H9 (cell line): ENCODE measurements at regions not wholly inside any gene's neighbourhood (a gene's known extent, or its start where the extent isn't known, plus 50 kb on each side); places are given as distances from the start of the nearest gene placed in this dataset.
A peak's percentile ranks its signal among the peaks of the same experiment; 100 is the strongest.

Experiments used
- DNase-seq: peaks from one replicate; pipeline ENCODE4 v3.0.0-alpha.2; 2017
- H2AFZ ChIP-seq: one replicate; pipeline ENCODE4 v1.6.1; 2013; ENCODE audit warnings: mild to moderate bottlenecking, low read length, control low read depth, moderate library complexity
- H2AK5ac ChIP-seq: 2 replicates; pipeline ENCODE4 v1.6.1; 2013; ENCODE audit warnings: low read length, control low read depth, mixed read lengths; ENCODE audit not compliant: insufficient read length
- H2BK120ac ChIP-seq: one replicate; pipeline ENCODE4 v1.6.1; 2013; ENCODE audit warnings: low read depth, mild to moderate bottlenecking, low read length, control low read depth, inconsistent platforms; ENCODE audit not compliant: poor library complexity, severe bottlenecking
- H2BK12ac ChIP-seq: 2 replicates; pipeline ENCODE4 v1.6.1; 2013; ENCODE audit warnings: low read length, control low read depth, mixed read lengths, low read depth; ENCODE audit not compliant: insufficient read length
- H2BK15ac ChIP-seq: 2 replicates; pipeline ENCODE4 v1.6.1; 2013; ENCODE audit warnings: low read depth, low read length, control low read depth
- H2BK20ac ChIP-seq: one replicate; pipeline ENCODE4 v1.6.1; 2013; ENCODE audit warnings: low read depth, mild to moderate bottlenecking, low read length, control low read depth, inconsistent platforms; ENCODE audit not compliant: poor library complexity, severe bottlenecking
- H2BK5ac ChIP-seq: 2 replicates; pipeline ENCODE4 v1.6.1; 2013; ENCODE audit warnings: low read length, control low read depth, mixed read lengths; ENCODE audit not compliant: insufficient read length
- H3K14ac ChIP-seq: 2 replicates; pipeline ENCODE4 v1.6.1; 2013; ENCODE audit warnings: low read length, control low read depth; ENCODE audit not compliant: insufficient read depth
- H3K18ac ChIP-seq: 2 replicates; pipeline ENCODE4 v1.6.1; 2013; ENCODE audit warnings: low read depth, mild to moderate bottlenecking, mixed read lengths, low read length, control low read depth; ENCODE audit not compliant: insufficient read length
- H3K23ac ChIP-seq: 2 replicates; pipeline ENCODE4 v1.6.1; 2013; ENCODE audit warnings: low read length, control low read depth, mixed read lengths, low read depth; ENCODE audit not compliant: insufficient read length
- H3K23me2 ChIP-seq: 2 replicates; pipeline ENCODE4 v1.6.1; 2013; ENCODE audit warnings: low read depth, mild to moderate bottlenecking, mixed read lengths, low read length, control low read depth; ENCODE audit not compliant: insufficient read length, poor library complexity, severe bottlenecking
- H3K27ac ChIP-seq: 2 replicates; pipeline ENCODE4 v1.5.1; 2013; ENCODE audit warnings: low read length, control low read depth, mixed read lengths, low read depth; ENCODE audit not compliant: insufficient read length
- H3K27me3 ChIP-seq: 2 replicates; pipeline ENCODE4 v1.6.1; 2013; ENCODE audit warnings: low read length, control low read depth, inconsistent platforms; ENCODE audit not compliant: insufficient read depth
- H3K4ac ChIP-seq: 2 replicates; pipeline ENCODE4 v1.6.1; 2013; ENCODE audit warnings: low read depth, mild to moderate bottlenecking, control low read depth, inconsistent platforms, low read length, moderate library complexity
- H3K4me1 ChIP-seq: 2 replicates; pipeline ENCODE4 v1.6.1; 2013; ENCODE audit warnings: low read length, control low read depth, inconsistent platforms; ENCODE audit not compliant: insufficient read depth
- H3K4me2 ChIP-seq: 2 replicates; pipeline ENCODE4 v1.6.1; 2013; ENCODE audit warnings: low read length, control low read depth, mixed read lengths; ENCODE audit not compliant: insufficient read length, insufficient read depth
- H3K56ac ChIP-seq: 2 replicates; pipeline ENCODE4 v1.6.1; 2013; ENCODE audit warnings: low read depth, mild to moderate bottlenecking, mixed read lengths, low read length, control low read depth; ENCODE audit not compliant: insufficient read length
- H3K79me1 ChIP-seq: 2 replicates; pipeline ENCODE4 v1.6.1; 2013; ENCODE audit warnings: low read depth, mild to moderate bottlenecking, moderate library complexity, low read length, control low read depth, inconsistent platforms; ENCODE audit not compliant: insufficient read depth, poor library complexity, severe bottlenecking
- H3K79me2 ChIP-seq: 2 replicates; pipeline ENCODE4 v1.6.1; 2013; ENCODE audit warnings: low read length, control low read depth, inconsistent platforms; ENCODE audit not compliant: insufficient read depth
- H3K9ac ChIP-seq: 2 replicates; pipeline ENCODE4 v1.6.1; 2013; ENCODE audit warnings: low read length, control low read depth, mixed read lengths; ENCODE audit not compliant: insufficient read length; ENCODE audit errors: extremely low read depth
- H3K9me3 ChIP-seq: one replicate; pipeline ENCODE4 v1.6.1; 2013; ENCODE audit warnings: low read depth, low read length, inconsistent platforms; ENCODE audit not compliant: control insufficient read depth
- H3T11ph ChIP-seq: one replicate; pipeline ENCODE4 v1.6.1; 2013; ENCODE audit warnings: mild to moderate bottlenecking, low read length, control low read depth, inconsistent platforms
- H4K20me1 ChIP-seq: one replicate; pipeline ENCODE4 v1.6.1; 2013; ENCODE audit not compliant: control insufficient read depth, insufficient read length, insufficient read depth
- H4K5ac ChIP-seq: 2 replicates; pipeline ENCODE4 v1.6.1; 2013; ENCODE audit warnings: low read depth, mild to moderate bottlenecking, mixed read lengths, low read length, control low read depth; ENCODE audit not compliant: insufficient read length
- H4K8ac ChIP-seq: replicated peaks from 2 replicates; pipeline ENCODE4 v1.6.1; 2013; ENCODE audit warnings: low read length, control low read depth, mixed read lengths, low read depth; ENCODE audit not compliant: insufficient read length
- H4K91ac ChIP-seq: 2 replicates; pipeline ENCODE4 v1.6.1; 2013; ENCODE audit warnings: low read depth, mild to moderate bottlenecking, moderate library complexity, mixed read lengths, low read length, control low read depth; ENCODE audit not compliant: insufficient read length
- H3K27ac Mint-ChIP-seq, 3 experiments: 2 replicates in 2 of 3; 3 replicates in 1 of 3; pipeline ENCODE4 v1.8.0; 2020 to 2021; ENCODE audit warnings: mixed read lengths in 3 of 3, mild to moderate bottlenecking in 1 of 3, moderate library complexity in 1 of 3
- H3K27me3 Mint-ChIP-seq: 2 replicates; pipeline ENCODE4 v1.8.0; 2021; ENCODE audit warnings: low read depth, mild to moderate bottlenecking, moderate library complexity, mixed read lengths
- H3K36me3 Mint-ChIP-seq, 3 experiments: 2 replicates in 2 of 3; 3 replicates in 1 of 3; pipeline ENCODE4 v1.8.0; 2020 to 2021; ENCODE audit warnings: low read depth in 3 of 3, mixed read lengths in 3 of 3; ENCODE audit not compliant: insufficient read depth in 1 of 3
- H3K4me1 Mint-ChIP-seq, 2 experiments: 2 replicates each; pipeline ENCODE4 v1.8.0; 2020; ENCODE audit warnings: mixed read lengths in 2 of 2
- H3K4me3 Mint-ChIP-seq, 2 experiments: 2 replicates in 1 of 2; 3 replicates in 1 of 2; pipeline ENCODE4 v1.8.0; 2020 to 2021; ENCODE audit warnings: mild to moderate bottlenecking in 2 of 2, mixed read lengths in 2 of 2, moderate library complexity in 1 of 2
- H3K9me3 Mint-ChIP-seq, 2 experiments: 2 replicates in 1 of 2; 3 replicates in 1 of 2; pipeline ENCODE4 v1.8.0; 2020; ENCODE audit warnings: mild to moderate bottlenecking in 2 of 2, mixed read lengths in 2 of 2, moderate library complexity in 1 of 2
- WGBS: extraction: QIAGEN DNeasy Blood & Tissue Kit; methylation state at CpG from one replicate; pipeline ENCODE4 v1.1.7; 2013; ENCODE audit warnings: missing lambda C conversion rate, low lambda C conversion rate, mixed read lengths; ENCODE audit not compliant: insufficient read length; ENCODE audit errors: extremely low coverage; 5-methylcytosine and 5-hydroxymethylcytosine counted together
- TF ChIP-seq, protein P1 (sequence below): fragments of 200-600 bp; sonication (generic); conservative IDR thresholded peaks from 3 replicates; pipeline ENCODE4 v1.8.0; 2021; ENCODE audit warnings: antibody characterized with exemption, mild to moderate bottlenecking

DNA sequence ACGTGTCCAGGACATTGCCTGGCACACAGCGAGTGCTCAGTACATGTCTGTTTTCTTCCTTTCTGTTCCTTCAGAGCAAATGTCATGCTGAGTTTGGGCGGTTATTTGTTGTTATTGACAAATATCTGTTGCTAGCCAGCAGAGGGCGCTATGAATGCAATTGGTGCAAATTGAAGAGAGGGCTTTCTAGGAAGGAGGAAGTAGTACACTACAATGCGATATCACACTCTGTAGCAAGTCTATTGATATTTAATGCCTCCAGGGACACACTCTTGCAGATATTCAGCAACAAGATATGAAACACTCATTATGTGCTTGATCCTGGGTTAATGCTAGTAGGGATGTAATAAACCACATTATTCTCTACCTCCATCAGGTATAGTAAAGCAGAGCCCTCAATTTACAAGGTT, 267.3 kb upstream of the SRRM4 start:
- no peaks in the 10 kb centered on the region for H3K79me2 ChIP-seq
- H4K8ac ChIP-seq, result no peak overlapping the region
- H3K4ac ChIP-seq, result no peak overlapping the region
- H3K27me3 Mint-ChIP-seq, result peaks cover 4% of the 10 kb centered on the region; the same call in 1 of the 2 replicates
- H2BK12ac ChIP-seq, result no peak overlapping the region
- H3K27ac ChIP-seq, result no peak overlapping the region
- H3K36me3 Mint-ChIP-seq, result no peaks in the 10 kb centered on the region
- H4K91ac ChIP-seq, result no peak overlapping the region
- no peak overlapping the region; a peak in 1 of 7 replicates for H3K27ac Mint-ChIP-seq
- no peak overlapping the region for H2BK15ac ChIP-seq
- H4K20me1 ChIP-seq, result no peaks in the 10 kb centered on the region
- TF ChIP-seq, protein P1, sequence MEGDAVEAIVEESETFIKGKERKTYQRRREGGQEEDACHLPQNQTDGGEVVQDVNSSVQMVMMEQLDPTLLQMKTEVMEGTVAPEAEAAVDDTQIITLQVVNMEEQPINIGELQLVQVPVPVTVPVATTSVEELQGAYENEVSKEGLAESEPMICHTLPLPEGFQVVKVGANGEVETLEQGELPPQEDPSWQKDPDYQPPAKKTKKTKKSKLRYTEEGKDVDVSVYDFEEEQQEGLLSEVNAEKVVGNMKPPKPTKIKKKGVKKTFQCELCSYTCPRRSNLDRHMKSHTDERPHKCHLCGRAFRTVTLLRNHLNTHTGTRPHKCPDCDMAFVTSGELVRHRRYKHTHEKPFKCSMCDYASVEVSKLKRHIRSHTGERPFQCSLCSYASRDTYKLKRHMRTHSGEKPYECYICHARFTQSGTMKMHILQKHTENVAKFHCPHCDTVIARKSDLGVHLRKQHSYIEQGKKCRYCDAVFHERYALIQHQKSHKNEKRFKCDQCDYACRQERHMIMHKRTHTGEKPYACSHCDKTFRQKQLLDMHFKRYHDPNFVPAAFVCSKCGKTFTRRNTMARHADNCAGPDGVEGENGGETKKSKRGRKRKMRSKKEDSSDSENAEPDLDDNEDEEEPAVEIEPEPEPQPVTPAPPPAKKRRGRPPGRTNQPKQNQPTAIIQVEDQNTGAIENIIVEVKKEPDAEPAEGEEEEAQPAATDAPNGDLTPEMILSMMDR, result peak; percentile 86
- H3K4me2 ChIP-seq, result no peak overlapping the region
- peak; percentile 68 for DNase-seq
- no peaks in the 10 kb centered on the region for H3K9me3 ChIP-seq
- no peaks in the 10 kb centered on the region for H3K27me3 ChIP-seq
- WGBS, result no CpG with 5 or more reads among the region's 5 CpGs
- no peak overlapping the region for H2BK5ac ChIP-seq
- no peak overlapping the region for H2BK120ac ChIP-seq
- H4K5ac ChIP-seq, result no peak overlapping the region
- H3K4me1 Mint-ChIP-seq, result peaks cover 2 to 8% of the 10 kb centered on the region in 2 experiments
- no peaks in the 10 kb centered on the region for H3K79me1 ChIP-seq
- no peaks in the 10 kb centered on the region for H3K23me2 ChIP-seq
- H3K14ac ChIP-seq, result no peak overlapping the region
- H3K9me3 Mint-ChIP-seq, result no peaks in the 10 kb centered on the region
- H2AFZ ChIP-seq, result no peak overlapping the region
- no peak overlapping the region for H3T11ph ChIP-seq
- H2AK5ac ChIP-seq, result no peak overlapping the region
- H3K4me3 Mint-ChIP-seq, result no peak overlapping the region
- H3K9ac ChIP-seq, result no peak overlapping the region
- no peak overlapping the region for H2BK20ac ChIP-seq
- no peak overlapping the region for H3K23ac ChIP-seq
- no peaks in the 10 kb centered on the region; the same call in 1 of the 2 replicates for H3K4me1 ChIP-seq
- H3K18ac ChIP-seq, result no peak overlapping the region
- H3K56ac ChIP-seq, result no peak overlapping the region
